Ammon's horn (tissue), 1 donor: ENCODE measurements at regions not wholly inside any gene's neighbourhood (a gene's known extent, or its start where the extent isn't known, plus 50 kb on each side); places are given as distances from the start of the nearest gene placed in this dataset.
"Not testable (repeated sequence)": the region's sequence is repeated elsewhere in the genome, so short reads cannot be mapped to it uniquely, and the experiment has no call there.

ENCODE experiments used
- DNase-seq: peaks from one replicate; pipeline ENCODE4 v3.0.0-alpha.2; 2016; ENCODE audit warnings: low spot score

- DNase-seq: no peak
These were observed 120.5 kb downstream of the PHETA1 start for GRCh38 chr12:111248236-111249017.

- DNase-seq: no peak
These were observed 121.7 kb downstream of the PHETA1 start for GRCh38 chr12:111247083-111247783.

- no peak for DNase-seq
These were observed 122.4 kb downstream of the PHETA1 start for GRCh38 chr12:111246477-111247011.

GRCh38 chr12:111245701-111246476, 123.0 kb downstream of the PHETA1 start:
- DNase-seq: no peak

- no peak for DNase-seq
These were observed 124.2 kb downstream of the PHETA1 start for GRCh38 chr12:111244673-111245072.

GRCh38 chr12:111242817-111243216, 126.1 kb downstream of the PHETA1 start:
- DNase-seq: not testable (repeated sequence)

- no peak for DNase-seq
These were observed 126.7 kb downstream of the PHETA1 start for GRCh38 chr12:111242184-111242583.

- no peak for DNase-seq
These were observed 128.5 kb downstream of the PHETA1 start for GRCh38 chr12:111240374-111240773.

- DNase-seq: no peak
These were observed 129.7 kb downstream of the PHETA1 start for GRCh38 chr12:111239235-111239634.

- no peak for DNase-seq
These were observed 130.7 kb downstream of the PHETA1 start for GRCh38 chr12:111238075-111238734.

- DNase-seq: not testable (repeated sequence)
These were observed 134.4 kb downstream of the PHETA1 start for GRCh38 chr12:111234491-111234890.

- DNase-seq: no peak
These were observed 135.1 kb downstream of the PHETA1 start for GRCh38 chr12:111233786-111234185.

GRCh38 chr12:111230649-111231048, 138.2 kb downstream of the PHETA1 start:
- no peak for DNase-seq

- no peak for DNase-seq
These were observed 139.8 kb downstream of the PHETA1 start for GRCh38 chr12:111228916-111229666.

- no peak for DNase-seq
These were observed 141.1 kb downstream of the PHETA1 start for GRCh38 chr12:111227476-111228420.

GRCh38 chr12:111226680-111227079, 142.2 kb downstream of the PHETA1 start:
- DNase-seq: no peak

GRCh38 chr12:111225307-111225706, 143.6 kb downstream of the PHETA1 start:
- DNase-seq: no peak

GRCh38 chr12:111224186-111225066, 144.5 kb downstream of the PHETA1 start:
- DNase-seq: no peak

- no peak for DNase-seq
These were observed 146.4 kb downstream of the PHETA1 start for GRCh38 chr12:111222523-111222922.
